ENCODE measurements at regions not wholly inside any gene's neighbourhood (a gene's known extent, or its start where the extent isn't known, plus 50 kb on each side); places are given as distances from the start of the nearest gene placed in this dataset.

DNA sequence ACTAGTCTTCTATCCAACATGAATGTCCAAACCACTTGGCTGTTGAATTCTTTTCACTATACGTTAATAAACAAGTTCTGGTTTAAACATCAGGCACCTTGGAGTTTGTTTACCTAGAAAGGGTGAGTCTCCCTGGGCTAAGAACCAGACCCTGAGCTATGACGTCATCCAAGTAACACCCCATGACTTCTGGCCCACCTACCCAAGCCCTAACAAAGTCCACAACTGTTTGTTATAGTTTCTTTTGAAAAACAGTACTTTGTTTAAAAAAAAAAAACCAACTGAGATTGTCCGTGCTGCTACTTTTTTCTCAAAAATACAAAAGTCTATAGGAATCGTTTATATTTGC, 146.9 kb upstream of the BEND6 start:
- no peak overlapping the region for H3K27ac ChIP-seq
- WGBS, 2 donors: 72 to 77% methylated on average over 4 of the region's 4 CpGs
- H3K4me1 ChIP-seq: peaks cover 0 to 6% of the 10 kb centered on the region in 2 donors
- TF ChIP-seq POLR2A (IDR thresholded peaks at IDR 0.05): no peak
- TF ChIP-seq CTCF (IDR thresholded peaks at IDR 0.05): no peak
- H3K9me3 ChIP-seq: no peaks in the 10 kb centered on the region
- H3K4me3 ChIP-seq (replicated peaks in 1 of 3): no peak overlapping the region
- intact Hi-C loops (cut with DNase I): no loop called here
- H3K27me3 ChIP-seq: no peaks in the 10 kb centered on the region
- no peaks in the 10 kb centered on the region for H3K36me3 ChIP-seq
- DNase-seq: no peak

DNA sequence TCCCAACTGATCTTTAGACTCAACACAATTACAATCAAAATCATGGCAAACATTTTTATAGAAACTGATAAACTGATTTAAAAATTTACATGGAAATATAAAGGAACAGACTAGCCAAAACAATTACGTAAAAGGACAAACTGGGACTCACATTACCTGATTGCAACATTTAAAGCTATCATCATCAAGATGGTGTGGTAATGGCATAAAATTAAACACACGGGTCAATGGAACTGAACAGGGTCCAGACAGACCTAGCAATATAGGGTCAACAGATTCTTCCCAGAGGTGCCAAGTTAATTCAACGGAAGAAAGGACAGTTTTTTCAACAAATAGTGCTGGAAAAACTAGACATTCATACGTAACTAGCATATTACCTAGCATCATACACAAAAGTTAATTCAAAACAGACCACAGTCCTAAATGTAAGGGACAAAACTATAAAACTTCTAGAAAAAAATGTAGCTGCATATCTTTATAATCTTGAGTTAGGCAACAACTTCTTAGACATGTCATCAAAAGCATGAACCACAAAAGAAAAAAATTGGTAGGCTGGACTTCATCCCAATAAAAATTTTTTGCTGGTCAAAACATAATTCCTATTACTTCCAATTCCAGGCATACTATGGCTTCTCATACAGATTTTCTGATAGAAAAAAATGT, 147.4 kb upstream of the BEND6 start:
- H3K27ac ChIP-seq: no peak overlapping the region
- H3K27me3 ChIP-seq: no peaks in the 10 kb centered on the region
- H3K4me1 ChIP-seq: peaks cover 0 to 11% of the 10 kb centered on the region in 2 donors
- no peaks in the 10 kb centered on the region for H3K36me3 ChIP-seq
- intact Hi-C loops (cut with DNase I): no loop called here
- no peak for DNase-seq
- H3K9me3 ChIP-seq: no peaks in the 10 kb centered on the region
- no peak overlapping the region for H3K4me3 ChIP-seq (replicated peaks in 1 of 3)
- 93 to 95% methylated on average over 4 of the region's 4 CpGs for WGBS, 2 donors
- TF ChIP-seq CTCF (IDR thresholded peaks at IDR 0.05): no peak
- TF ChIP-seq POLR2A (IDR thresholded peaks at IDR 0.05): no peak

DNA sequence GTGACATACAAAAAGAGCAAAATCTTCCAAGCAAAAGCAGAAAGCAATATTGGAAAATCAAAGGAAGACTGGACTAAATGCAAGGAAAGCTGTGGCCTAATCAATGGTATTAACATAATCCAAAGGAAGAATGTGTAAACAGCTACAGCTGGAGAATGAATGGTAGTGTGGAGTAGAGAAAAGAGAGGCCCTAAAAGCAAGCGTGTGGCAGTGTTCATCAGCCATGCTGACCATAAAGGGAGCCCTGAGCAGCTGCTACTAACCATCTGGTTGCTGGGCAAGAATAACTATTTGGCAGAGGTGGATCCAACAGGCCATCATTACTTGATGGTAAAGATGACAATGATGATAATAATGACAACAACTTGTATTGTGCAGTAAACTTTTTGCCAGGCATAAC, 148.5 kb upstream of the BEND6 start:
- Histone ChIP-seq H3K27me3 (no peaks in the 10 kb centered on the region), H3K4me1 (peaks cover 0 to 11% of the 10 kb centered on the region in 2 donors), H3K9me3 (no peaks in the 10 kb centered on the region), H3K4me3 (replicated peaks in 1 of 3) (no peak overlapping the region), H3K36me3 (no peaks in the 10 kb centered on the region), H3K27ac (no peak overlapping the region)
- WGBS, 2 donors: 84 to 89% methylated on average over 1 of the region's 1 CpG
- intact Hi-C loops (cut with DNase I): no loop called here
- TF ChIP-seq CTCF (IDR thresholded peaks at IDR 0.05) (no peak), POLR2A (IDR thresholded peaks at IDR 0.05) (no peak)
- DNase-seq: no peak

DNA sequence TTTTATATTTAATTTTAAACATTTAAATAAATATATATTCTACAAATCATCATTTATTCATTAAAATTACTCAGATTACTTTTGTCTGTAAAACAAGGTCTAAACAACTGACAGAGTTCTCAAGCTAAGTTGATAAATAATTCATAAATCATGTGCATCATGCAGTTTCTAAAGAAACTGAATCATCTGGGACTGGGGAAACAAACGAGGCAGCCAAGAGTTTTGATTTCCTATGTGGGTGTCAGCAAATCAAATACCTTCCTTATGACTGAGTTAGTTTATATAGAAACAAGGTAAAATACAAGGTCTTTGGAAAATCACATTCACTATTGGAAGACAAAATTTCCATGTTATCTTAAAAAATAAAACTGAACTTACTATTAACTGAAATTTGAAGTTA, 149.9 kb upstream of the BEND6 start:
- DNase-seq: no peak
- Histone ChIP-seq H3K36me3 (no peaks in the 10 kb centered on the region), H3K27ac (no peak overlapping the region), H3K27me3 (no peaks in the 10 kb centered on the region), H3K4me3 (replicated peaks in 1 of 3) (no peak overlapping the region), H3K4me1 (peaks cover 0 to 11% of the 10 kb centered on the region in 2 donors), H3K9me3 (no peaks in the 10 kb centered on the region)
- WGBS, 2 donors: 48 to 53% methylated on average over 1 of the region's 1 CpG
- intact Hi-C loops (cut with DNase I): no loop called here
- TF ChIP-seq POLR2A (IDR thresholded peaks at IDR 0.05) (no peak), CTCF (IDR thresholded peaks at IDR 0.05) (no peak)

DNA sequence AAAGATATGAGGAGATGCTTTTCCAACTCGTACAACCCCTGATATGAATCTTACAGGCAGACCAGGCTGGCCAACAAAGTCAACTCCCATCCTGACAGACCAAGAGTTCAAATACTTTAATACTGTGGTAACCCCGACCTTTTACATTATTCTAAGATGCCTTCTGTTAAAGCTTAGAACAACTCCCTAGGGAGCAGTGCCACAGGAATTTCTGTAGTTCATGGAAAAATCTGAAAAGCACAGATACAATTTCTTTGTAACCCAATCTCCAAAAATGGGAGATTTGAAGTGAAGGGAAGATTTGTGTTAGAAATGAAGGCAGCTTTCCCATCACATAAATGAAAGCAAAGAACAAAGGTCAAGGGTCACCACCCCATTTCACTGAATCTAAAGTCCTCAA, 151.3 kb upstream of the BEND6 start:
- peaks cover 0 to 11% of the 10 kb centered on the region in 2 donors for H3K4me1 ChIP-seq
- no peak for TF ChIP-seq POLR2A (IDR thresholded peaks at IDR 0.05)
- no peak for TF ChIP-seq CTCF (IDR thresholded peaks at IDR 0.05)
- no peak overlapping the region for H3K4me3 ChIP-seq (replicated peaks in 1 of 3)
- DNase-seq: no peak
- intact Hi-C loops (cut with DNase I): no loop called here
- H3K27me3 ChIP-seq: no peaks in the 10 kb centered on the region
- no peaks in the 10 kb centered on the region for H3K9me3 ChIP-seq
- no peaks in the 10 kb centered on the region for H3K36me3 ChIP-seq
- no peak overlapping the region for H3K27ac ChIP-seq
- 60 to 76% methylated on average over 2 of the region's 2 CpGs for WGBS, 2 donors

Measured in thyroid gland (tissue), 4 donors.